GF-D8 (cell line): ENCODE measurements at regions not wholly inside any gene's neighbourhood (a gene's known extent, or its start where the extent isn't known, plus 50 kb on each side); places are given as distances from the start of the nearest gene placed in this dataset.
"Not testable (repeated sequence)": the region's sequence is repeated elsewhere in the genome, so short reads cannot be mapped to it uniquely, and the experiment has no call there.

Experiments used
- DNase-seq: peaks from one replicate; lab custom pipeline; 2025; lab: John Stamatoyannopoulos, UW

- DNase-seq, result no peak
These were observed 300.6 kb downstream of the SATB1 start for GRCh38 chr3:18124501-18124900.

- no peak for DNase-seq
These were observed 302.9 kb downstream of the SATB1 start for GRCh38 chr3:18122264-18122663.

GRCh38 chr3:18121020-18121419 is 304.1 kb downstream of the SATB1 start:
- DNase-seq, result no peak

GRCh38 chr3:18119866-18120265 is 305.3 kb downstream of the SATB1 start:
- no peak for DNase-seq

GRCh38 chr3:18114894-18115293 is 310.2 kb downstream of the SATB1 start:
- DNase-seq, result no peak

- no peak for DNase-seq
These were observed 311.7 kb downstream of the SATB1 start for GRCh38 chr3:18113417-18113816.

- DNase-seq, result no peak
These were observed 312.3 kb downstream of the SATB1 start for GRCh38 chr3:18112674-18113375.

- DNase-seq, result no peak
These were observed 313.3 kb downstream of the SATB1 start for GRCh38 chr3:18111796-18112232.

GRCh38 chr3:18103591-18103990 is 321.5 kb downstream of the SATB1 start:
- no peak for DNase-seq

GRCh38 chr3:18100121-18100520 is 325.0 kb downstream of the SATB1 start:
- no peak for DNase-seq

GRCh38 chr3:18099611-18100010 is 325.5 kb downstream of the SATB1 start:
- no peak for DNase-seq

GRCh38 chr3:18098960-18099587 is 326.1 kb downstream of the SATB1 start:
- no peak for DNase-seq

- DNase-seq, result no peak
These were observed 327.1 kb downstream of the SATB1 start for GRCh38 chr3:18097989-18098388.

- no peak for DNase-seq
These were observed 327.7 kb downstream of the SATB1 start for GRCh38 chr3:18097473-18097872.

- no peak for DNase-seq
These were observed 332.4 kb downstream of the SATB1 start for GRCh38 chr3:18092726-18093125.

- no peak for DNase-seq
These were observed 334.8 kb downstream of the SATB1 start for GRCh38 chr3:18090377-18090776.

GRCh38 chr3:18087988-18088387 is 337.2 kb downstream of the SATB1 start:
- DNase-seq, result no peak

GRCh38 chr3:18086760-18087159 is 338.4 kb downstream of the SATB1 start:
- DNase-seq, result no peak

GRCh38 chr3:18086078-18086477 is 339.1 kb downstream of the SATB1 start:
- DNase-seq, result no peak

GRCh38 chr3:18085429-18085828 is 339.7 kb downstream of the SATB1 start:
- DNase-seq, result no peak

- not testable (repeated sequence) for DNase-seq
These were observed 340.8 kb upstream of the TBC1D5 start for GRCh38 chr3:18083273-18083590.

GRCh38 chr3:18082551-18083272 is 340.3 kb upstream of the TBC1D5 start:
- DNase-seq, result no peak

GRCh38 chr3:18080198-18080689 is 337.8 kb upstream of the TBC1D5 start:
- no peak for DNase-seq
